C4-2B (cell line): ENCODE measurements at regions not wholly inside any gene's neighbourhood (a gene's known extent, or its start where the extent isn't known, plus 50 kb on each side); places are given as distances from the start of the nearest gene placed in this dataset.

Experiments
- CTCF ChIP-seq: fragments of 450-650 bp; conservative IDR thresholded peaks from 2 replicates; pipeline ENCODE4 v1.5.1; 2017; ENCODE audit warnings: mild to moderate bottlenecking
- ZFX ChIP-seq: fragments of 450-650 bp; IDR thresholded peaks from 2 replicates; pipeline ENCODE4 v1.6.1; 2017

- TF ChIP-seq CTCF (no peak), ZFX (no peak)
These were observed 209.8 kb upstream of the ZPLD1 start for GRCh38 chr3:102225005-102225404.
